GM12892 (cell line): ENCODE measurements at regions not wholly inside any gene's neighbourhood (a gene's known extent, or its start where the extent isn't known, plus 50 kb on each side); places are given as distances from the start of the nearest gene placed in this dataset.

ENCODE experiments used
- POLR2A ChIP-seq: IDR thresholded peaks from 2 replicates; pipeline ENCODE4 v1.6.1; 2011; ENCODE audit warnings: low read depth, low read length, control low read depth
- POLR2AphosphoS5 ChIP-seq: IDR thresholded peaks from 2 replicates; pipeline ENCODE4 v1.6.1; 2011; ENCODE audit warnings: low read depth, low read length, control low read depth

GRCh38 chr18:39344487-39344886 lies 1778.9 kb upstream of the CELF4 start:
- TF ChIP-seq POLR2A (no peak), POLR2AphosphoS5 (no peak)
